ENCODE measurements at regions not wholly inside any gene's neighbourhood (a gene's known extent, or its start where the extent isn't known, plus 50 kb on each side); places are given as distances from the start of the nearest gene placed in this dataset.

- no peak for TF ChIP-seq PCBP2 (optimal IDR thresholded peaks at IDR 0.05; ENCODE audit: low read depth, low read length, poor library complexity, severe bottlenecking)
Observed at GRCh38 chr4:179285696-179286095, 1843.5 kb upstream of the AGA start (continued).

- Histone ChIP-seq H3K4me1 (ENCODE audit: insufficient read depth, low read length) (0 out of 2 replicates have a peak, but pooled peaks cover 2% of the 10 kb centered on the region), H3K4me2 (ENCODE audit: low read depth, low read length) (no peak overlapping the region), H4K20me1 (ENCODE audit: insufficient read depth, low read length) (no peaks in the 10 kb centered on the region), H3K27me3 (ENCODE audit: control insufficient read depth in 1 of 2, insufficient read depth in 2 of 2, low read length in 2 of 2) (no peaks in the 10 kb centered on the region), H3K9ac (ENCODE audit: insufficient read depth, low read depth, low read length) (no peak overlapping the region), H3K4me3 (replicated peaks in 1 of 3; ENCODE audit: insufficient read depth in 1 of 3, low read depth in 2 of 3, low read length in 3 of 3) (no peak overlapping the region), H2AFZ (ENCODE audit: low read length) (no peak overlapping the region), H3K9me3 (ENCODE audit: low read length) (peaks cover 57% of the 10 kb centered on the region), H3K79me2 (ENCODE audit: insufficient read depth, low read length) (no peaks in the 10 kb centered on the region), H3K27ac (ENCODE audit: extremely low read length, insufficient read depth, low read length) (no peak overlapping the region), H3K36me3 (replicated peaks in 1 of 2; ENCODE audit: control insufficient read depth in 1 of 2, insufficient read depth in 2 of 2, low read length in 2 of 2) (no peaks in the 10 kb centered on the region)
- DNase-seq (ENCODE audit: low spot score) = no peak
- FAIRE-seq = no peak
- intact Hi-C loops (cut with micrococcal nuclease; ENCODE audit: unreplicated experiment) = no loop called here
- CTCF ChIA-PET (ENCODE audit: low intra/inter-chr PET ratio, low total read pairs) = no interaction called here
- BruUV-seq (replicated peaks) = no TSS peak
- in situ Hi-C loops (cut with HindIII; ENCODE audit: extremely low pct_ligation_motif_present, low pct_unique_long_range_greater_than_20kb) = no loop called here
- TF ChIP-seq ZNF251 (CRISPR knock-in tag; IDR thresholded peaks at IDR 0.05) = no peak
- no peak for TF ChIP-seq SIX1 (CRISPR knock-in tag; IDR thresholded peaks at IDR 0.05; ENCODE audit: borderline replicate concordance)
- no peak for ATAC-seq
- POLR2A ChIA-PET = no interaction called here
Observed at GRCh38 chr4:179291657-179292056, 1849.4 kb upstream of the AGA start.

GRCh38 chr4:179292468-179292867 is 1850.2 kb upstream of the AGA start:
- H2AFZ ChIP-seq (ENCODE audit: low read length) = no peak overlapping the region
- no TSS peak for BruUV-seq (replicated peaks)
- TF ChIP-seq PAWR (CRISPR knock-in tag; IDR thresholded peaks at IDR 0.05; ENCODE audit: borderline replicate concordance) = no peak
- no peak overlapping the region for H3K4me3 ChIP-seq (replicated peaks in 1 of 3; ENCODE audit: insufficient read depth in 1 of 3, low read depth in 2 of 3, low read length in 3 of 3)
- DNase-seq (ENCODE audit: low spot score) (no peak), FAIRE-seq (no peak), ATAC-seq (no peak)
- no peaks in the 10 kb centered on the region for H3K79me2 ChIP-seq (ENCODE audit: insufficient read depth, low read length)
- intact Hi-C loops (cut with micrococcal nuclease; ENCODE audit: unreplicated experiment) = no loop called here
- no peak overlapping the region for H3K4me2 ChIP-seq (ENCODE audit: low read depth, low read length)
- H3K27me3 ChIP-seq (ENCODE audit: control insufficient read depth in 1 of 2, insufficient read depth in 2 of 2, low read length in 2 of 2) = no peaks in the 10 kb centered on the region
- no peak overlapping the region for H3K27ac ChIP-seq (ENCODE audit: extremely low read length, insufficient read depth, low read length)
- WGBS (ENCODE audit: low lambda C conversion rate) = 5% methylated on average over 1 of the region's 1 CpG
- in situ Hi-C loops (cut with HindIII; ENCODE audit: extremely low pct_ligation_motif_present, low pct_unique_long_range_greater_than_20kb) = no loop called here
- no peaks in the 10 kb centered on the region for H3K36me3 ChIP-seq (replicated peaks in 1 of 2; ENCODE audit: control insufficient read depth in 1 of 2, insufficient read depth in 2 of 2, low read length in 2 of 2)
- peaks cover 61% of the 10 kb centered on the region for H3K9me3 ChIP-seq (ENCODE audit: low read length)
- no peaks in the 10 kb centered on the region for H3K4me1 ChIP-seq (ENCODE audit: insufficient read depth, low read length)
- no peaks in the 10 kb centered on the region for H4K20me1 ChIP-seq (ENCODE audit: insufficient read depth, low read length)
- POLR2A ChIA-PET = no interaction called here
- CTCF ChIA-PET (ENCODE audit: low intra/inter-chr PET ratio, low total read pairs) = no interaction called here
- no peak overlapping the region for H3K9ac ChIP-seq (ENCODE audit: insufficient read depth, low read depth, low read length)

Measured in HepG2 (cell line).